Loucy (cell line): ENCODE measurements at regions not wholly inside any gene's neighbourhood (a gene's known extent, or its start where the extent isn't known, plus 50 kb on each side); places are given as distances from the start of the nearest gene placed in this dataset.

ENCODE experiments used
- H2AFZ ChIP-seq: fragments of 200-600 bp; sonication (generic); 2 replicates; pipeline ENCODE4 v1.6.0; 2016; ENCODE audit warnings: antibody characterized with exemption, mild to moderate bottlenecking, low read length, moderate library complexity
- H3F3A ChIP-seq: fragments of 200-600 bp; 2 replicates; pipeline ENCODE4 v1.6.0; 2016; ENCODE audit warnings: antibody characterized with exemption, low read depth, mild to moderate bottlenecking
- H3K27me3 ChIP-seq: fragments of 200-600 bp; sonication (generic); 2 replicates; pipeline ENCODE4 v1.6.1; 2014; ENCODE audit warnings: low read length, mild to moderate bottlenecking; ENCODE audit not compliant: insufficient read depth, poor library complexity, severe bottlenecking
- H3K36me3 ChIP-seq: fragments of 200-600 bp; sonication (generic); 2 replicates; pipeline ENCODE4 v1.6.1; 2016; ENCODE audit warnings: low read length; ENCODE audit not compliant: insufficient read depth
- H3K4me1 ChIP-seq: fragments of 200-600 bp; sonication (generic); 2 replicates; pipeline ENCODE4 v1.5.1; 2014; ENCODE audit warnings: low read length, mild to moderate bottlenecking; ENCODE audit not compliant: insufficient read depth, poor library complexity, severe bottlenecking
- H3K4me2 ChIP-seq: fragments of 200-600 bp; sonication (generic); 2 replicates; pipeline ENCODE4 v1.6.0; 2014; ENCODE audit warnings: antibody characterized with exemption, low read length, low read depth, mild to moderate bottlenecking; ENCODE audit not compliant: poor library complexity, severe bottlenecking
- H3K4me3 ChIP-seq: fragments of 200-600 bp; sonication (generic); 2 replicates; pipeline ENCODE4 v1.5.1; 2014; ENCODE audit warnings: low read length, mild to moderate bottlenecking, mixed read lengths; ENCODE audit not compliant: poor library complexity, severe bottlenecking
- H3K79me2 ChIP-seq: fragments of 200-600 bp; sonication (generic); 2 replicates; pipeline ENCODE4 v1.6.1; 2014; ENCODE audit warnings: low read length; ENCODE audit not compliant: insufficient read depth
- H3K9ac ChIP-seq: fragments of 200-600 bp; sonication (generic); 2 replicates; pipeline ENCODE4 v1.6.0; 2014; ENCODE audit warnings: mild to moderate bottlenecking, low read depth, low read length, moderate library complexity; ENCODE audit not compliant: poor library complexity, severe bottlenecking
- H3K9me2 ChIP-seq: fragments of 200-600 bp; sonication (generic); replicated peaks from 2 replicates; pipeline ENCODE4 v1.6.1; 2016; ENCODE audit warnings: low read depth, low read length, mixed read lengths
- H3K9me3 ChIP-seq: fragments of 200-600 bp; sonication (generic); 2 replicates; pipeline ENCODE4 v1.6.1; 2014; ENCODE audit warnings: mild to moderate bottlenecking, antibody characterized with exemption, low read length, low read depth; ENCODE audit not compliant: insufficient read depth
- H4K20me1 ChIP-seq: fragments of 200-600 bp; sonication (generic); 2 replicates; pipeline ENCODE4 v1.6.0; 2014; ENCODE audit warnings: antibody characterized with exemption, low read length, mild to moderate bottlenecking; ENCODE audit not compliant: insufficient read depth, poor library complexity, severe bottlenecking
- CTCF ChIP-seq: fragments of 200-600 bp; sonication (generic); conservative IDR thresholded peaks from 2 replicates; pipeline ENCODE4 v1.5.1; 2014; ENCODE audit warnings: mild to moderate bottlenecking, antibody characterized with exemption, low read length
- EZH2phosphoT487 ChIP-seq: fragments of 200-600 bp; IDR thresholded peaks from 2 replicates; pipeline ENCODE4 v1.6.1; 2018; ENCODE audit warnings: antibody characterized with exemption, mild to moderate bottlenecking, moderate library complexity, borderline replicate concordance

DNA sequence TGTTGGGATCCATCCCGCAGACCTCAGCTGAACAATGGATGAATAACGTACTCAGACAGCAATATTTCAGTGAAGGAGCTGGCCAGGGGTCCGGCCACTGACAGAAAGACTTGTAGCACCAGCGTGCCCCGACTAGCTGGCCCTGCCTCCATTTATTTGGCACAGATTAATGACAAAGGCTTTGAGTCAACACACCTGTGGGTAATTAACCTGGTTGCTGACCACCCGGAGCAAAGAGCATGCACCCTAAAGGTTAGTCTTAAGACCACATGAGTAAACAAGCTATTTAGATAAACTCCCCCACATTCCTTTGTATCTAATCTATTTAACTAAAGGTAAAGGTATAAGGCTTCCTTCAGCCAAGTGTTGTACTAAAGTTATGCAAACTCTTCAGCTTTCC lies 868.6 kb downstream of the LRFN5 start:
- H3K36me3 ChIP-seq = no peaks in the 10 kb centered on the region

GRCh38 chr14:42470427-42470719 lies 863.7 kb downstream of the LRFN5 start:
- Histone ChIP-seq H3K36me3 (no peaks in the 10 kb centered on the region), H3K79me2 (no peaks in the 10 kb centered on the region), H3K9me3 (no peaks in the 10 kb centered on the region), H3K9ac (no peak overlapping the region), H3K4me2 (no peak overlapping the region), H4K20me1 (no peaks in the 10 kb centered on the region), H3K27me3 (no peaks in the 10 kb centered on the region), H3K9me2 (no peaks in the 10 kb centered on the region), H3F3A (no peaks in the 10 kb centered on the region), H3K4me3 (no peak overlapping the region), H3K4me1 (no peaks in the 10 kb centered on the region), H2AFZ (no peak overlapping the region)
- no peak for TF ChIP-seq CTCF

More for the DNA sequence above, 868.6 kb downstream of the LRFN5 start:
- no peaks in the 10 kb centered on the region for H4K20me1 ChIP-seq
- no peaks in the 10 kb centered on the region for H3K9me2 ChIP-seq
- H3K9me3 ChIP-seq = no peaks in the 10 kb centered on the region
- H3K4me1 ChIP-seq = no peaks in the 10 kb centered on the region
- H3K4me2 ChIP-seq = no peak overlapping the region
- no peak for TF ChIP-seq EZH2phosphoT487
- no peak for TF ChIP-seq CTCF
- H2AFZ ChIP-seq = no peak overlapping the region
- no peaks in the 10 kb centered on the region for H3K27me3 ChIP-seq
- H3K9ac ChIP-seq = no peak overlapping the region
- no peak overlapping the region for H3K4me3 ChIP-seq
- no peaks in the 10 kb centered on the region for H3F3A ChIP-seq
- H3K79me2 ChIP-seq = no peaks in the 10 kb centered on the region

DNA sequence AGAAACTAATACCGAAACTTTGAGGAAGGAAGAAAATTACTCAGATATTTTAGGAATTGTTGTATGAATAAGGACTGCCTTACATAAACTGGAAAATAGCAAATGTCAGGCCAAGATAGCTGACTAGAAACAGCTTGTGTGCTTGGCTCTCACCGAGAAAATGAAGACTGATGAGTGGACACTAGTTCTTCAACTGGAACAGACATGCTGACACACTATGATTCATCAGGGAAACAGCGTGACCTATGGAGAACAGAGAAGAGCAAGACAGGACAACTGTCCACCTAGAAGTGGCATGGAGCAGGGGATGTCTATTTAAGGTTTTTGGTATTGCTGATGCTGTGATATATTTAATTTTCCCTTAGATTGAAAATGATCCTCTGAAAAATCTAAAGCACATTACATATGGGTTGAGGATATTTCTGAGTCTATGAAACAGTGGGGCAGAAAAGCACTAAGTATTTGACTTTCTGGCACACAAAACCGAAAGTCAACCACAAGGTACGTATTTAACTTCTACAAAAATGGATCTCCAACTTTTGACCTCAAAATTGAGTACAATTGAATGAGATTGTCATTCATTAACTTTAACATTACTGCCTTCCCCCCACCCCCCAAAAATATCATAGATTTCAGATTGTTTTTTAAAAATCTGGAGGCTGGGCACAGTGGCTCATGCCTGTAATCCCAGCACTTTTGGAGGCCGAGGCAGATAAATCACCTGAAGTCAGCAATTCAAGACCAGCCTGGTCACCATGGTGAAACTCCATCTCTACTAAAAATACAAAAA lies 863.2 kb downstream of the LRFN5 start:
- Histone ChIP-seq H3K4me1 (no peaks in the 10 kb centered on the region), H3K9me3 (no peaks in the 10 kb centered on the region), H3K9me2 (no peaks in the 10 kb centered on the region), H3K4me2 (no peak overlapping the region), H3K79me2 (no peaks in the 10 kb centered on the region), H3K4me3 (no peak overlapping the region), H3K27me3 (no peaks in the 10 kb centered on the region), H3F3A (no peaks in the 10 kb centered on the region), H2AFZ (peak overlapping the region; percentile 43; the same call in 1 of the 2 replicates), H3K9ac (no peak overlapping the region), H4K20me1 (no peaks in the 10 kb centered on the region), H3K36me3 (no peaks in the 10 kb centered on the region)
- TF ChIP-seq EZH2phosphoT487 = no peak

DNA sequence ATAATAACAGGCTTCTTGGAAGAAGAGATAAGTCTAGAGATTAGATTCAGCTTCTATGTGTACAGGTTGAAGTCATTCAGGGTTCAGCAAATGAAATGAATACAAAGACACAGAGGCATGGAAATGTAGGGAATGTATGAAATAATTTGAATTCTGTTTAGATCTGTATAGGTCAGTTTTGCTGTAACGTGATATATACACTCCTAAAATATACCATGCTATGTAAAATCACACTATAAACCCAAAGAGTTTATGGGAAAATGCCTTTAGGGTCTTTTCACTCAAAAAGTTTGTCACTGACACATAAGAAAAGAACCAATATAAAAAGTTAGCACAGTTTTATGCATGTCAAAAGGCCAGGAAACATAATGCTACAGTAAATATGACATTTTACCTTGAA lies 854.0 kb downstream of the LRFN5 start:
- Histone ChIP-seq H3K9me2 (no peaks in the 10 kb centered on the region), H4K20me1 (no peaks in the 10 kb centered on the region), H3K4me1 (no peaks in the 10 kb centered on the region), H3K4me2 (no peak overlapping the region), H3K4me3 (no peak overlapping the region), H3K27me3 (no peaks in the 10 kb centered on the region), H3K9me3 (no peaks in the 10 kb centered on the region), H3K79me2 (no peaks in the 10 kb centered on the region), H3K9ac (no peak overlapping the region), H3F3A (no peaks in the 10 kb centered on the region), H3K36me3 (no peaks in the 10 kb centered on the region), H2AFZ (no peak overlapping the region)
- TF ChIP-seq EZH2phosphoT487 (no peak), CTCF (no peak)
